Umbilical cord (tissue), 1 donor: ENCODE measurements at regions not wholly inside any gene's neighbourhood (a gene's known extent, or its start where the extent isn't known, plus 50 kb on each side); places are given as distances from the start of the nearest gene placed in this dataset.
"Not testable (repeated sequence)": the region's sequence is repeated elsewhere in the genome, so short reads cannot be mapped to it uniquely, and the experiment has no call there.

Experiments used
- DNase-seq: peaks from one replicate; pipeline ENCODE4 v3.0.0-alpha.2; 2015; ENCODE audit warnings: low spot score

DNA sequence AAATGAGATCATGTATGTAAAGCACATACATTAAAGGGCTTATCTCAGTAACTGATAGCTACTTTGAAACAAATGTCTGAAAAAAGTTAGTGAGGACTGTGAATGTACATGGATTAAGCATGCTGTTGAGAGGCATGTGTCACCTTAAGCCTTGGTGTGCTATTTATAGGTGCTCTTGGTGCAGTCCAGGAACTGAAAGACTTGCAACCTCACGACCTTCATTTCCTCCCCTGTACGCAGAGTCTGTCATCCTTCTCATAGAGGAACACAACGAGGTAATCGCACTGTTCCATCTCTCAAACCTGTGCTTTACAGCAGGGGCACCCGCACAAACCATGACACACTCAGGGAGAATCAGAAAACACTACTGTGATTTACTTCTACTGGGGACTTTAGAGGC is 65.6 kb downstream of the UFM1 start:
- no peak for DNase-seq

- no peak for DNase-seq
Measured at GRCh38 chr13:38417241-38417640, 67.6 kb downstream of the UFM1 start.

DNA sequence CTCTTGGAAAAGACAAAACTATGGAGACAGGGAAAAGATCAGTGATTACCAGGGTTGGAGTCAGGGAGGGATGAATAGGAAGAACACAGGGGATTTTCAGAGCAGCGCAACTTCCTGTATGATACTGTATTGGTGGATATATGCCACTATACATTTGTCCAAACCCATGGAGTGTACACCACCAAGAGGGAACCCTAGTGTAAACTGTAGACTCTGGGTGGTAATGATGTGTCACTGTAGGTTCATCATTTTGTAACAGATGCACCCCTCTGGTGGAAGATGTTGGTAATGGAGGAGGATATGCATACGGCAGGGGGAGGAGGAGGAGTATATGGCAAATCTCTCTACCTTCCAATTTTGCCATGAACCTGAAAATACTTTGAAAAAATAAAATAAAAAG is 68.1 kb downstream of the UFM1 start:
- DNase-seq, result no peak

DNA sequence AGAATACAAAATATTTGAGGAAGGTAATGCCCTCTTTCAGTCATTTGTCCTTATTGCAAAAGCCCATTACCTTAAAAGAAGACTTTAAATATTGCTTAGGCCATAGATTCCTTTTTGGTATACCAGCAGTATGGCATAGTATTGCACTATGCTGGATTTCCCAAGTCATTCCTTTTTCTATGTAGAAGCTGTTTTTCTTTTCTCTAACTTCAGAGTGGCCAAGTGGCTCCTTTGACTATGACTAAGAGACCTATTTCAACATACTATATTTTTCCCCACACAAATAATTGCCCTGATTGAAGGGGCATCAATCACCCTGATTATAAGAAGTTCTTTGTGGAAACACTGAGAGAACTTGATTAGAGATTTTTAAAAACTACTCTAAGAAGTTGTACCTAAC is 68.6 kb downstream of the UFM1 start:
- DNase-seq, result no peak

GRCh38 chr13:38419312-38419873 is 69.7 kb downstream of the UFM1 start:
- no peak for DNase-seq

DNA sequence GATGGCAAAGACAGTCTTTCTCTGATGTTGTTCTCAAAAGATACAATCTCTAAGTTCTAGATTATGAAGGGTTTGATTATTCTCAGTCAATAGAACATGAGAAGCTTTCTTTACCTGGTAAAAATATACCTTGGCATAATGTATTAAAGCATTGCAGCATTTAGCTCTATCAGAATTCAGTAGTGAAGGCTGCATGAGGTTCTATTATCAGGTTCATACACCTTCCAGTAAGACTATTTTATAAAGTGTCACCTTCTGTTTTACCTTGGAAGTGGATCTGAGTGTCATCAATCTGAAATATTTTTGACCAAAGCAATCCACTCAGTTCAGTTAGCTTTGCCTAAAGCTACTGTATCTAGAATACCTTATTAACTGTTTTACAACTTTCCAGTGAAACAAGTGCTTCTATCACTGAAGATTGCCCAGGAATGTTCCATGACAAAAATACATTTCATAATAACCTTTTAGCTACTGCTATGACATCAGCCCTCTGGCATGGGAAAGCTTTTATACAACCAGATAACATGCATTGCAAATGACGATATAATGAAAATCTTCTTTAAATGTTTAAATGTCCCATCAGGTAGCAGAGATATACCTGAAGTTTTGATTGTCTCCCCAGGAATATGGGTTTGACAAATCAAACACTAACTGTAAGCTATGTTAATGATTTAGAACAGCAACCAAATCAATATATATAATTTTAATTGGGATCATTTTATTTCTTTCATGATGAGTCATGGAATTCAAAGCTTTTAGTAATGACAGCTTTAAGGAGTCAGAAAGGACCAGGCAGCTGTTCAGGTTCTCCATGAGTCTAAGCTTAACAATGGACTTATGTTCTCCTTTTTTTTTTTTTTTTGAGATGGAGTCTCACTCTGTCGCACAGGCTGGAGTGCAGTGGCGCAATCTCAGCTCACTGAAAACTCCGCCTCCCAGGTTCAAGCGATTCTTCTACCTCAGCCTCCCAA is 72.2 kb downstream of the UFM1 start:
- DNase-seq, result peak; percentile 22

DNA sequence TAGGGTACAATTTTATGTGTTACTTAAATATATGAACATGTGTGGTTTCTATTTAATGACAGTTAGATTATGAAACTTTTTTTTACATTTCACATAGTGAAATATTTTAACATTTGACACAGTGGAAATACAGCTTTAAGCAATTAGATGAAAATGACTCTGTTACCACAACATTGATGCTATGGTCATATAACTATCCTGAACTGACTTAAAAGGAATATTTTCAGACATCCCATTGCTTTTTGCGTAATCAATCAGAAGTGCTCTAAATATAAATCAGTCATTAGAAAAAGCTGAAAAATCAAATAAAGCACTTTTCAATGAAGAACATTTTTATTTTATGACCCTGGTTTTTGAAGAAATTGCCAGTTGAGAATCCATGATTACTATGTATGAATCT is 80.3 kb downstream of the UFM1 start:
- DNase-seq, result no peak

- no peak for DNase-seq
Measured at GRCh38 chr13:38430796-38431195, 81.1 kb downstream of the UFM1 start.

DNA sequence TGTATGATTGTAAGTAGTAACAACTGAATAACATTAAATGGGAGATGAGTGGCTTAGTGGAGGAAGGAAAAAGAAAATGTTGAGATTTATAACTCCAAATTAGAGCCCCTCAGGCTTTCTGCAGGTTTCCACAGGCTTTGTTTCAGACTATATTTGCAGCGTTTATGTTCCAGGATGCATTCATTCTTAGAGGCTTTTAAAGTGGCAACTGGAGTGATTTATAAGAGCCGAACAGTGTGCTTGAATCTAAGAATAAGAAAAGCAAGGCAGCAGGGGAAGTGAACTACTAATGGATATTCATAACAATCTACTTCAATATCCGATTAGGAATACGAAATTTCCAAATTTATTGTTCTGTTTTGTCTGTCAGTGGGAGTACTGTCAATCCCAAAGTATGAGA is 91.0 kb downstream of the UFM1 start:
- DNase-seq, result peak; percentile 61

- DNase-seq, result no peak
Measured at GRCh38 chr13:38444904-38445303, 95.3 kb downstream of the UFM1 start.

- DNase-seq, result no peak
Measured at GRCh38 chr13:38452656-38453055, 103.0 kb downstream of the UFM1 start.

- no peak for DNase-seq
Measured at GRCh38 chr13:38462605-38463004, 113.0 kb downstream of the UFM1 start.

GRCh38 chr13:38463048-38463447 is 113.4 kb downstream of the UFM1 start:
- DNase-seq, result no peak

DNA sequence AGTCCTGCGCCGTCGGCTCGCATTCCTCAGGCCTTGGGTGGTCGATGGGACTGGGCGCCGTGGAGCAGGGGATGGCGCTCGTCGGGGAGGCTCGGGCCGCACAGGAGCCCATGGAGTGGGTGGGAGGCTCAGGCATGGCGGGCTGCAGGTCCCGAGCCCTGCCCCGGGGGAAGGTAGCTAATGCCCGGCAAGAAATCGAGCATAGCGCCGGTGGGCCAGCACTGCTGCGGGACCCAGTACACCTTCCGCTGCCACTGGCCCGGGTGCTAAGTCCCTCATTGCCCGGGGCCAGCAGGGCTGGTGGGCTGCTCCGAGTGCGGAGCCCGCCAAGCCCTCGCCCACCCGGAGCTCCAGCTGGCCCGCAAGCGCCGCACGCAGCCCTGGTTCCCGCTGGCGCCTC is 122.8 kb downstream of the UFM1 start:
- not testable (repeated sequence) for DNase-seq

DNA sequence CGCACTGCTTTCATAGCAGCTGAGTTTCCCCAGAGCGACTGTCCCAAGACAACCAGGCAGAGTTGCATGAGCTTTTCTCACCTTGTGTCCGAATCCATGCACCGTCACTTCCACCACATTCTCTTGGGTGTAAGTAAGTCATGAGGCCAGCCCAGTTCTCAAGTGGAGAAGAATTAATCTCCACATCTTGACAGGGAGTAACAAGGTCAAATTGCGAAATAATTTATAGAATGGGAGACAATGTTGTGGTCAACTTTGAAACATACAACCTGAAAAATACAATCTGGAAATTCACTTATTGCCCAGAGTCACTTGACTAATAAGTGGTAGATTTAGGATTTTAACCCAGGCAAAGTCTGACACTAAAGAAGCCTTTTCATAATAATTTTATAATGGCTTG is 123.7 kb downstream of the UFM1 start:
- no peak for DNase-seq

GRCh38 chr13:38477676-38478075 is 128.0 kb downstream of the UFM1 start:
- DNase-seq, result no peak

- no peak for DNase-seq
Measured at GRCh38 chr13:38483623-38484022, 134.0 kb downstream of the UFM1 start.

DNA sequence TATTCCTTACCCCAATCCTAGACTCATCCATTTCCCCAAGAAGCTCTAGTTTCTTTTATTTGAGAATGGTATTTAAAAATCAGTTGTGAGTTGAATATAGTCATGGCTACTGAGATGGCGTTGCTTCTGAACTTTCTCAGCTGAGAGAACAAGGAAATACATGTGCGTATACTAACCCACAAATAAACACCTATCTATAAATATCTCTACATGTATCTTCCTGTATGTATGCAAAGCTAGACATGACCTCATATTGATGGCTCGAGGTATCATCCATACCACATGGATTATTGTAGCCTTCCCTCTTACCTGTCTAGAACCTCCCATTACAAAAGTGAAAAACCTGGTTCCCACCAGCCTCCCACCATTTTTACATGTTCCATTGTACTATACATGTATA is 141.0 kb downstream of the UFM1 start:
- no peak for DNase-seq

DNA sequence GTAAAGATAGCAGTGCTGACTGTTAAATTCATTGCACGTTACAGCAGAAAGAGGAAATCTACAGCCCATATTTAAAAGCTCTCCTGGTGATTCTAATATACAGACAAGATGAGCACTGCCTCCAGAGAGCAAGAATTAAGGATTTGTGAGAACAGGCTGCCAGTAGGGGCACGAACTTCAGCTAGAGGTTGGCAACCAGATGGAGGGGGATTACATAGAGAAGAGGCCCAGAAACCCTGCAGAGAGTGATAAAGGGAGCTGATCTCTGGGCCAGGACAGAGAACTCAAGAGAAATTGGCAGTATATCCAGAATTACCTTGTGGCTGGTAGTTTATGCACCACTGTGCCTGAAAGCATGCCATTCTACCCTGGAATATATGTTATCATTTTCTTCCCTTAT is 144.8 kb downstream of the UFM1 start:
- DNase-seq, result no peak

- DNase-seq, result no peak
Measured at GRCh38 chr13:38496917-38497316, 147.3 kb downstream of the UFM1 start.

GRCh38 chr13:38498271-38498670 is 148.6 kb downstream of the UFM1 start:
- DNase-seq, result no peak

DNA sequence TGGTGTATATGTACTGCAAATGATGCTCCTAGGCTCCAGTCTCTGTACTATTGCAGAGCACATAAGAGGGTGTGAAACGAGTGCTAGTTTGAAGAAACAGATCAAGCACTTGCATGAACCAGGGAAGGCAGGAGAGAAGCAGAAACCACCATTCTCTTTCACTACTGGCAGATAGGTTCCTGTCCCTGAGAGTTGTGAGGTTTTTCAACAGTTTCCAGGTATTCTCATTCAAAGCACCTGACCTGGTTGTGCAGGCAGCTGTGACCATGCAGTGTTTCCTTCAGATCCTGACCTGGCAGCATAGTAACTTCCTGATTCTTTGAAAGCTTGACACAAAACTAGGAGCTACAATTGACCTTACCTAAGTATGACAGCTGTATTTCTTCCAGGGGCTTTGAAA is 164.9 kb downstream of the UFM1 start:
- no peak for DNase-seq

- no peak for DNase-seq
Measured at GRCh38 chr13:38518328-38518727, 168.5 kb upstream of the FREM2 start.
